Keratinocyte (primary cell): ENCODE measurements at regions not wholly inside any gene's neighbourhood (a gene's known extent, or its start where the extent isn't known, plus 50 kb on each side); places are given as distances from the start of the nearest gene placed in this dataset.

Experiments
- EZH2 ChIP-seq: IDR thresholded peaks from one replicate; pipeline ENCODE4 v1.6.1; 2012; ENCODE audit warnings: inconsistent platforms, mild to moderate bottlenecking, low read length, moderate library complexity
- TF ChIP-seq, protein P1 (sequence below), 3 experiments: IDR thresholded peaks in 1 of 3; conservative IDR thresholded peaks in 1 of 3; optimal IDR thresholded peaks in 1 of 3; 2 replicates in 2 of 3; 3 replicates in 1 of 3; pipeline versions ENCODE3 to v1.5.1; 2011; ENCODE audit warnings: low read length in 3 of 3, mild to moderate bottlenecking in 3 of 3, moderate library complexity in 2 of 3, control low read depth in 1 of 3, inconsistent platforms in 1 of 3; ENCODE audit not compliant: insufficient read depth in 2 of 3; ENCODE audit errors: extremely low read depth in 1 of 3

DNA sequence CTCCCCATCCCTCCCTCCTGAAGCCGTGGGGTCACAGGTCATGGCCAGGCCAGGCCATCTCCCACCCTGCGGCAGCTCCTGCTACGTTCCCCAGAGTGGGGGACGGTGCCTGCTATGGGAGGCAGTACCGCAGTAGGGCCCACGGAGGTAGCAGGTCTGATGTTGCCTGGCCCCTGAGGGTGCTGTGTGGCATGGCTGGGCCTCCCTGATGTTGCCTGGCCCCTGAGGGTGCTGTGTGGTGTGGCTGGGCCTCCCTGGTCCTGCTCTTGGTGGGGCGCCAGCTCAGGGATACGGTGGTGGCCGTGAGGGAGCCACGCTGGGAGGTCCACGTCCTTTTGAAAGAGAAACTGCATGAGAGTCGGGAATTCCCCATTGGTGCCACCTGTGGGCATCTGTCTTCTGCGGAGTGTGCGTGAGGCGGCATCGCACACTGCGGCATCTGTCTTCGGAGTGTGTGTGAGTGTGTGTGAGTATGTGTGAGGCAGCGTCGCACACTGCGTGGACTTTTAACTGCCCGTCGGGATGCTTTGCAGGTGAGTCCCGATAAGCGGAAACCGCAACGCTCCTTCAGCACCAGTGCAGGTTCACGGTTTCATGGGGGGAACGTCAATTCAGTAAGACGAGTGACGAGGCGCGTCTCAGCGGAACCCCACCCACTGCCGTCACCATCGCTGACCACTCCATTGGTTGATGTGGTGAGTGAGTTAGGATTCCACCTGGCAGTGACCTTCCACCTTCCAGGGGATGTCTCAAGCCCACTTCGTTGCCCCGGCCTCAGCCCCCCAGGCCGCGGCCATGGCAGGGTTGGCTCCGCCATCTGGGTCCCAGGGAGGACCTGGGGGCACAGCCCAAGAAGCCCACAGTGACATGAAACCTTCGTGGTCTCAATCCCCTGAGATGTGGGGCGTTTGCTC lies 51.2 kb upstream of the CFAP46 start:
- no peak for TF ChIP-seq EZH2
- TF ChIP-seq, protein P1, sequence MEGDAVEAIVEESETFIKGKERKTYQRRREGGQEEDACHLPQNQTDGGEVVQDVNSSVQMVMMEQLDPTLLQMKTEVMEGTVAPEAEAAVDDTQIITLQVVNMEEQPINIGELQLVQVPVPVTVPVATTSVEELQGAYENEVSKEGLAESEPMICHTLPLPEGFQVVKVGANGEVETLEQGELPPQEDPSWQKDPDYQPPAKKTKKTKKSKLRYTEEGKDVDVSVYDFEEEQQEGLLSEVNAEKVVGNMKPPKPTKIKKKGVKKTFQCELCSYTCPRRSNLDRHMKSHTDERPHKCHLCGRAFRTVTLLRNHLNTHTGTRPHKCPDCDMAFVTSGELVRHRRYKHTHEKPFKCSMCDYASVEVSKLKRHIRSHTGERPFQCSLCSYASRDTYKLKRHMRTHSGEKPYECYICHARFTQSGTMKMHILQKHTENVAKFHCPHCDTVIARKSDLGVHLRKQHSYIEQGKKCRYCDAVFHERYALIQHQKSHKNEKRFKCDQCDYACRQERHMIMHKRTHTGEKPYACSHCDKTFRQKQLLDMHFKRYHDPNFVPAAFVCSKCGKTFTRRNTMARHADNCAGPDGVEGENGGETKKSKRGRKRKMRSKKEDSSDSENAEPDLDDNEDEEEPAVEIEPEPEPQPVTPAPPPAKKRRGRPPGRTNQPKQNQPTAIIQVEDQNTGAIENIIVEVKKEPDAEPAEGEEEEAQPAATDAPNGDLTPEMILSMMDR (optimal IDR thresholded peaks at IDR 0.05 in 1 of 3, IDR thresholded peaks at IDR 0.05 in 1 of 3, conservative IDR thresholded peaks at IDR 0.05 in 1 of 3; ENCODE audit: extremely low read depth in 1 of 3, insufficient read depth in 2 of 3, low read length in 3 of 3), result no peak
